Fibroblast of villous mesenchyme (primary cell): ENCODE measurements at regions not wholly inside any gene's neighbourhood (a gene's known extent, or its start where the extent isn't known, plus 50 kb on each side); places are given as distances from the start of the nearest gene placed in this dataset.

Experiments
- DNase-seq: peaks from one replicate; pipeline ENCODE4 v3.0.0-alpha.2; 2010; ENCODE audit warnings: low read depth
- H3K4me3 ChIP-seq: 2 replicates; pipeline ENCODE4 v1.5.1; 2011; ENCODE audit warnings: low read depth, mild to moderate bottlenecking, low read length
- CTCF ChIP-seq: IDR thresholded peaks from 2 replicates; pipeline ENCODE4 v1.5.1; 2012; ENCODE audit warnings: low read depth, mild to moderate bottlenecking, low read length; ENCODE audit not compliant: insufficient read depth

GRCh38 chr18:6486313-6486712, 71.6 kb upstream of the L3MBTL4 start:
- DNase-seq, result no peak
- H3K4me3 ChIP-seq, result no peak overlapping the region
- TF ChIP-seq CTCF, result no peak

GRCh38 chr18:6486764-6487426, 72.2 kb upstream of the L3MBTL4 start:
- TF ChIP-seq CTCF, result no peak
- no peak overlapping the region for H3K4me3 ChIP-seq
- no peak for DNase-seq

- no peak for TF ChIP-seq CTCF
- no peak for DNase-seq
- H3K4me3 ChIP-seq, result no peak overlapping the region
Measured at GRCh38 chr18:6487968-6488367, 73.3 kb upstream of the L3MBTL4 start.

- DNase-seq, result no peak
- no peak overlapping the region for H3K4me3 ChIP-seq
- no peak for TF ChIP-seq CTCF
Measured at GRCh38 chr18:6488956-6489355, 74.2 kb upstream of the L3MBTL4 start.

GRCh38 chr18:6489977-6490376, 75.3 kb upstream of the L3MBTL4 start:
- DNase-seq, result no peak
- no peak for TF ChIP-seq CTCF

GRCh38 chr18:6493194-6493593, 78.5 kb upstream of the L3MBTL4 start:
- TF ChIP-seq CTCF, result no peak
- H3K4me3 ChIP-seq, result no peak overlapping the region
- no peak for DNase-seq

More at GRCh38 chr18:6489977-6490376, 75.3 kb upstream of the L3MBTL4 start:
- H3K4me3 ChIP-seq, result no peak overlapping the region

- no peak for DNase-seq
- TF ChIP-seq CTCF, result no peak
- no peak overlapping the region for H3K4me3 ChIP-seq
Measured at GRCh38 chr18:6495536-6495935, 80.8 kb upstream of the L3MBTL4 start.
